ENCODE measurements at regions not wholly inside any gene's neighbourhood (a gene's known extent, or its start where the extent isn't known, plus 50 kb on each side); places are given as distances from the start of the nearest gene placed in this dataset.
"Not testable (repeated sequence)": the region's sequence is repeated elsewhere in the genome, so short reads cannot be mapped to it uniquely, and the experiment has no call there.

GRCh38 chr9:29290516-29290915 is 1717.2 kb upstream of the C9orf72 start:
- no peak for DNase-seq

GRCh38 chr9:29297592-29297991 is 1724.3 kb upstream of the C9orf72 start:
- no peak for DNase-seq

GRCh38 chr9:29311221-29311620 is 1737.9 kb upstream of the C9orf72 start:
- no peak for DNase-seq

GRCh38 chr9:29312327-29312726 is 1739.0 kb upstream of the C9orf72 start:
- no peak for DNase-seq

- DNase-seq, result no peak
Observed at GRCh38 chr9:29319736-29320513, 1746.6 kb upstream of the C9orf72 start.

DNA sequence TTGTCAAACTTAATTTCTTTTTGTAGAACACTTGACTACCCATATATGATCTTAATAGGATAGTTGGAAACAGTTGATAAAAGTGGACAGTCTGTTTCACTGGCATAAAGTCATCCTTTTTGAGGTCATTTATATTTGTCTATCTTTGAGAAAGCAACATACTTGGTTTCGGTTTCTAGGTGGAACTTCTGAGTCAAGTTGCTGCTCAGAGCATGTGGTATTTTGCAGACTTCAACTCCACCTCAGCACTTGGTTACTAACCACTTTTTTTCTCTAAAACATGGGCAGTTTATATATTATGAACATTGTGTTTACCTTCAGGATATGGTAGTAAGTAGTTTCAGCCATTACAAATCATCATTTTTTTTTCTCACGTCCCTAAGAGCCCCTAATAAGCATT is 1749.0 kb upstream of the C9orf72 start:
- peak in 1 of 5 experiments; percentile 4 for DNase-seq

DNA sequence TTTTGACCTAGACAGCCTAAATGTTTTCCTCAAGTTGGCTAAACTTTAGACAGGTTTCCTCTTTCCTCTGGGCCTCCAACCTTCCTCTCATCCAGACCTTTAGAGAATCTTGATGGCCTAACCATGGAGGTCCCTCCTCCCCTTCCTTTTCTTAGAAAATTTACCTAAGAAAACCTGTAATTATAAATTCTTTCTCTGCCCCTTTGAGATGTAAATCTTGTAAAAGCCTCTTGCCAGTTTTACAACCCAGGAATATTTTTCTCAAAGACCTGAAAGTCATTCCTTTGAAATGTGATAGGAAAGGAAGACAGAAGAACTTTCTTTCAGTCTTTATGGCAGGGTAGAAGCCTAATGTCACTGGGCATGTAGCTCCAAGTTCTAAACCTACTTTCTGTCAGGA is 1752.6 kb upstream of the C9orf72 start:
- DNase-seq, result no peak

- DNase-seq, result no peak
Observed at GRCh38 chr9:29332789-29333188, 1759.5 kb upstream of the C9orf72 start.

- no peak for DNase-seq
Observed at GRCh38 chr9:29336281-29336680, 1763.0 kb upstream of the C9orf72 start.

GRCh38 chr9:29339387-29339786 is 1766.1 kb upstream of the C9orf72 start:
- no peak for DNase-seq

DNA sequence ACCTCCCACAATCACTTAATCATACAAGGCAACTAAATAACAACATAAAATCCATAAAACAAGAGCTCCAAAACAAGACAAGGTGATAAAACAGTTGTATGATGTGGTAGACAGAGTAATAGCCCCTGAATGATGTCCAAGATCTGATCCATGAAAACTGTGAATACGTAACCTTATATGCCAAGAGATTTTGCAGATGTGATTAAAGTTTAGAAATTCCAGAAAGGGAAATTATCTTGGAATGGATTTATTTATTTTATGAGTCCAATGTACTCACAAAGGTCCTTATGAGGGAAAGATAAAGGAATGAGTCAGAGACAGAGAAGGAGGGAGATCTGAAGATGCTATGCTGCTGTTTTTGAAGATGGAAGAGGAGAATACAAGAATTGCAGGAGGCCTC is 1775.7 kb upstream of the C9orf72 start:
- no peak for DNase-seq

DNA sequence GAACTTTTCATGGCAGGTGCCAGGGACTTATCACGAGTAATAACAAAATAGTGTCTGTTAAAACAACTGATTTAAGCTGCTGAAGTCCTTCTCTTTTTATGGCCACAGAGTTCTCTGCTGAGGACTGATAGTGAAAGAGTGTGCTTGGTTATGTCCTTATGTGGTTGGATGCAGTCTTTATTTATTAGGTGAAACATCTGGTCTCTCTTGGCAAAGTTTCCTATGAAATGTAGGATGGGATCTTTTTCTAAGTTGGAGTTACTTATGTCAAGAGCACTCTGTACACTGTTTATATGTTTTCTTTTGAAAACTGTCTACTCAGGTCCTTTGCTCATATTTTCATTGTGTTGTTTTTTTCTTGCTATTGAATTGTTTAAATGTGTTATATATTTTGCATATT is 1816.1 kb upstream of the C9orf72 start:
- DNase-seq, result no peak

GRCh38 chr9:29390859-29391258 is 1817.6 kb upstream of the C9orf72 start:
- DNase-seq, result no peak

DNA sequence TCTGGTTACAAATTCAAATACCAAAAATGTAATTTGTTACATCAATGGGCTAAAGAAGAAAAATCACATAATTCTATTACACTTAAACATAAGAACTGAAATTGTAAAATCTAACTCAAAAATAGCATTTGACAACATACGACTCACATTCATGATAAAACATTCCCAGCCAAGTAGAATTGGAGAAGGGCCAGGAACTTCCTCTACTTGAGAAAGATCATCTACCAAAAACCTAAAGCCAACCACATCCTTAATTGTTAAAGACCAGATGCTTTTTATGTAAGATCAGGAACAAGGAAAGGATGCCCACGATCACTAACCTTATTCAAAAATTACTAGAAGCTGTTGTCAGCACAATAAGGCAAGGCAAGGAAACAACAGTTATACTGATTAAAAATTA is 1819.8 kb upstream of the C9orf72 start:
- no peak for DNase-seq

DNA sequence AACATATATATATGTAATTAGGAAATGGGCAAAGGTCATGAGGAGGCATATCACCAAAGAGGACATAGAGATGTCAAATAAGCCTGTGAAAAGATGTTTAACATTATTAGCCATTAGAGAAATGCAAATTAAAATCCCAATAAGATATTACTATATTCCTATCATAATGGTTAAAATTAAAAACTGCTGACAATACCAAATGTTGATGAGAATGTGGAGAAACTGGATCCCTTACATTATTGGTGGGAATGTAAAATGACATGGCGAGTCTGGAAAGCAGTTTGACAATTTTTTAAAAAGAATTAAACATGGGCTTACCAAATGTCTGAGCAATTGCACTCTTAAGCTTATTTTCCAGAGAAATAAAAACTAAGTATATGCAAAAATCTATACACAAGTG is 1821.6 kb upstream of the C9orf72 start:
- no peak for DNase-seq

DNA sequence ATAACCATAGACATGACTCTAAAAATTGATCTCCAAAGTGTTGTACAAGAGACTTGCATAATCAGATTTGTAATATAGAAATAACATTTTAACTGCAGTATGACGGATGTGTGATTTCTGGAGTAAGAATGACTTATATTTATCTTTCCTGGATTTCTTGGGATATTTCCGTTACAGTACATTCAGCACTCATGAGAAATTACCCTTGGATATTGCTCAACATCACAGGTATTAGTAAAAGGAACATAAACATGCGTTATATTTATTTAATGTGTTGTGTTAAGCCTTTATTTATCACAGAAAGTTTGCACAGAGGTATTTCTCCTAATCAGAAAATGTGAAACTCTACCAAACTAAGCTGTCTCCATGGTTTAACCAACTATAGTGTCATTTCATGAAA is 1823.9 kb upstream of the C9orf72 start:
- DNase-seq, result no peak

- DNase-seq, result no peak
Observed at GRCh38 chr9:29416204-29416603, 1842.9 kb upstream of the C9orf72 start.

GRCh38 chr9:29422438-29422837 is 1849.2 kb upstream of the C9orf72 start:
- DNase-seq, result no peak

GRCh38 chr9:29432191-29432590 is 1858.9 kb upstream of the C9orf72 start:
- DNase-seq, result no peak

DNA sequence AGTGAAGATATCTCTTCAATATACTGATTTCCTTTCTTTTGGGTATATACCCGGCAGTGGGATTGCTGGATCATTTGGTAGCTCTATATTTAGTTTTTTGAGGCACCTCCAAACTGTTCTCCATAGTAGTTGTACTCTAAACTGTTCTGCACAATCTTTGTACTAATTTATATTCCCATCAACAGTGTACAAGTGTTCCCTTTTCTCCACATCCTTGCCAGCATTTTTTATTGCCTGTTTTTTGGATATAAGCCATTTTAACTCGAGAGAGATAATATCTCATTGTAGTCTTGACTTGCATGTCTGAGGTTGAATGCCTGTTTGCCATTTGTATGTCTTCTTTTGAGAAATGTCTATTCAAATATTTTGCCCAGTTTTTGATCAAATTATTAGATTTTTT is 1859.4 kb upstream of the C9orf72 start:
- not testable (repeated sequence) for DNase-seq

- DNase-seq, result no peak
Observed at GRCh38 chr9:29435368-29435767, 1862.1 kb upstream of the C9orf72 start.

DNA sequence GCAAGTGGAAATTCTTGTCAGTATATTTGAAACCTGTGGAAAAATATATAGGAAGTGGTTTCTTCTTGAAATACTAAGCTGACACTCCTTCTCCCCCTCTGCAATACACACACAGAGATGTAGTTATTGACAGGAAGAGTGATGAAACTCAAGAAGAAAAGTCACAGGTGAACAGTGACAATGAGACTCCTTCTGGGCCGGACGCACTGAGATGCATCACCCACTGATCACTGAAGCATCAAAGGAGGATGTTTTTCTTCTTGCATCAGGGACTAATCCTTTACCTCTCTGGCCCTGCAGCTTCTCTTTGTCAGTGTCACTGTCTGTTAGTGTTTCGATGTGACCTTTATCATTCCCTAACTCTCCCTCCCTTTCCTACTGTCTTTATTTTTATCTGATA is 1864.2 kb upstream of the C9orf72 start:
- no peak for DNase-seq

GRCh38 chr9:29439961-29440360 is 1866.7 kb upstream of the C9orf72 start:
- DNase-seq, result no peak

- DNase-seq, result no peak
Observed at GRCh38 chr9:29440449-29440848, 1867.2 kb upstream of the C9orf72 start.

DNA sequence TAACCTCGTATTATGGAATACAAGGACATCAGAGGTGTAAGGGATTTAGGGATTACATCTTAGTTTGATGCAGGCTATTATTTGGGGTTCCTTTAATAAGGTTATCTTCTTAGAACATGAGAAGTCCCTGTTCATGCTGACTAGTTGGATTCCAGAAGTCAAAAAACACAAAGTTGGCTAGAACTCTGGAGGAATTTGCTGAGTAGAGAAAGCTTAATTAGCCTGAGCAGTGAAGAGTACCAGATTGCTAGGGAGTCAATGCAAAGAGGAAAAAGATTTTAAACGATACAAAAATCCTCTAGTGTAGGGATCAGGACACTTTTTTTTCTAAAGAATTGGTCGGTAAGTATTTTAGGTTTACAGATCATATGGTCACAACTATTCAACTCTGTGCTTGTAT is 1872.5 kb upstream of the C9orf72 start:
- no peak for DNase-seq

All from T-helper 2 cell (primary cell).